ENCODE measurements at regions not wholly inside any gene's neighbourhood (a gene's known extent, or its start where the extent isn't known, plus 50 kb on each side); places are given as distances from the start of the nearest gene placed in this dataset.

DNA sequence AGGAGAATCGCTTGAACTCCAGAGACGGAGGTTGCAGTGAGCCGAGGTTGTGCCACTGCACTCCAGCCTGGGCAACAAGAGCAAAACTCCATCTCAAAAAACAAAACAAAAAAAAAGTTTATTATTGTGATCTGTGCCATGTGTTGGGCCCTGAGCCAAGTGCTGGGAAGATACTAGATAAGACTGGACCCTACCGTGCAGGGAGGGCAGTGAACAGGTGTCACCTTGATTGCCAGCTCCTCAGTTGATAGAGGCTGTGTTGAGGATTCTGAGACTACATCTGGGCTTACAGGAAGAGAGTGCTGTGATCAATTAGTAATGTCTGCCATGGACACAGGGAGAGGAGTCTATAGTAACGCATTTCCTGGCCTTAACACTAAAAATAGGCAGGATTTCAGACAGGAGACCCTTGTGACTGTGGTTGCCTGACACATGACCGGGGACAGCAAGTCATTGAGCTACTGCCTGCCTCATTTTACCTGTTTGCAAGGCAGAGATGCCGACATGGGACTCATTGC, 201.5 kb downstream of the C9orf50 start:
- Histone ChIP-seq H3K4me2 (ENCODE audit: low read depth, low read length) (no peak overlapping the region), H3K9ac (ENCODE audit: low read length) (no peak overlapping the region), H3F3A (ENCODE audit: insufficient read depth, low read length) (no peaks in the 10 kb centered on the region), H3K4me1 (ENCODE audit: low read length) (peaks cover 1% of the 10 kb centered on the region; the same call in 1 of the 2 replicates), H3K79me2 (ENCODE audit: low read length) (no peaks in the 10 kb centered on the region), H4K20me1 (ENCODE audit: insufficient read depth, low read length) (no peaks in the 10 kb centered on the region), H2AFZ (ENCODE audit: low read length) (no peak overlapping the region), H3K9me2 (replicated peaks; ENCODE audit: insufficient read depth, low read length) (no peaks in the 10 kb centered on the region), H3K4me3 (ENCODE audit: low read length) (no peak overlapping the region), H3K27ac (ENCODE audit: low read length) (no peak overlapping the region), H3K36me3 (replicated peaks; ENCODE audit: insufficient read depth, low read length) (no peaks in the 10 kb centered on the region), H3K9me3 (replicated peaks; ENCODE audit: insufficient read depth, low read length) (no peaks in the 10 kb centered on the region), H3K27me3 (replicated peaks; ENCODE audit: insufficient read depth, low read length) (no peaks in the 10 kb centered on the region)
- TF ChIP-seq, protein P1, sequence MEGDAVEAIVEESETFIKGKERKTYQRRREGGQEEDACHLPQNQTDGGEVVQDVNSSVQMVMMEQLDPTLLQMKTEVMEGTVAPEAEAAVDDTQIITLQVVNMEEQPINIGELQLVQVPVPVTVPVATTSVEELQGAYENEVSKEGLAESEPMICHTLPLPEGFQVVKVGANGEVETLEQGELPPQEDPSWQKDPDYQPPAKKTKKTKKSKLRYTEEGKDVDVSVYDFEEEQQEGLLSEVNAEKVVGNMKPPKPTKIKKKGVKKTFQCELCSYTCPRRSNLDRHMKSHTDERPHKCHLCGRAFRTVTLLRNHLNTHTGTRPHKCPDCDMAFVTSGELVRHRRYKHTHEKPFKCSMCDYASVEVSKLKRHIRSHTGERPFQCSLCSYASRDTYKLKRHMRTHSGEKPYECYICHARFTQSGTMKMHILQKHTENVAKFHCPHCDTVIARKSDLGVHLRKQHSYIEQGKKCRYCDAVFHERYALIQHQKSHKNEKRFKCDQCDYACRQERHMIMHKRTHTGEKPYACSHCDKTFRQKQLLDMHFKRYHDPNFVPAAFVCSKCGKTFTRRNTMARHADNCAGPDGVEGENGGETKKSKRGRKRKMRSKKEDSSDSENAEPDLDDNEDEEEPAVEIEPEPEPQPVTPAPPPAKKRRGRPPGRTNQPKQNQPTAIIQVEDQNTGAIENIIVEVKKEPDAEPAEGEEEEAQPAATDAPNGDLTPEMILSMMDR (IDR thresholded peaks at IDR 0.05; ENCODE audit: low read length): no peak
- no peak for TF ChIP-seq EZH2phosphoT487 (IDR thresholded peaks at IDR 0.05; ENCODE audit: low read length)
- no peak for TF ChIP-seq EZH2 (optimal IDR thresholded peaks at IDR 0.05; ENCODE audit: low read depth, low read length)
- no peak for DNase-seq

DNA sequence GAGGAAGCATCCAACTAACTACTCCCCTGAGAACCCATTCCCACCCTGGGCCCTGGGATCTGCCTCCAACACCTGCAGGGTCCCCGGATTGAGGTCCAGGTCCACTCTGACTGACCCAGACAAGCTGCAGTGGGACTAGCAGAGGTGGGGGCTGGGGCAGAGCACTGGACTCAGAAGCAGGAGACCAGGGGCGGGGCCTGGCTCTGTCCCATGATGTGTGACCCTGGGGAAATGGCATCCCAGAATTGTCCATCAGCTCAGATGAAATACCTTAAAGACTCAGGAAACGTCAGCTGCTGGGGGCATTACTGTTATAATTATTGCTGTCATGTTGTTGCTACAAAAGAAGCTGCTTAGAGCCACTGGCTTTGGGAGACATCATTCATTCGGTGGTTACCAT, 202.4 kb downstream of the C9orf50 start:
- Histone ChIP-seq H3F3A (ENCODE audit: insufficient read depth, low read length) (no peaks in the 10 kb centered on the region), H3K9ac (ENCODE audit: low read length) (no peak overlapping the region), H3K9me3 (replicated peaks; ENCODE audit: insufficient read depth, low read length) (no peaks in the 10 kb centered on the region), H3K9me2 (replicated peaks; ENCODE audit: insufficient read depth, low read length) (no peaks in the 10 kb centered on the region), H3K79me2 (ENCODE audit: low read length) (no peaks in the 10 kb centered on the region), H3K4me1 (ENCODE audit: low read length) (peaks cover 8% of the 10 kb centered on the region; the same call in 1 of the 2 replicates), H4K20me1 (ENCODE audit: insufficient read depth, low read length) (no peaks in the 10 kb centered on the region), H3K36me3 (replicated peaks; ENCODE audit: insufficient read depth, low read length) (no peaks in the 10 kb centered on the region), H3K27ac (ENCODE audit: low read length) (no peak overlapping the region), H2AFZ (ENCODE audit: low read length) (no peak overlapping the region), H3K4me3 (ENCODE audit: low read length) (no peak overlapping the region), H3K4me2 (ENCODE audit: low read depth, low read length) (no peak overlapping the region), H3K27me3 (replicated peaks; ENCODE audit: insufficient read depth, low read length) (no peaks in the 10 kb centered on the region)
- no peak for DNase-seq
- TF ChIP-seq EZH2 (optimal IDR thresholded peaks at IDR 0.05; ENCODE audit: low read depth, low read length): no peak
- TF ChIP-seq, protein P1 (IDR thresholded peaks at IDR 0.05; ENCODE audit: low read length): no peak
- no peak for TF ChIP-seq EZH2phosphoT487 (IDR thresholded peaks at IDR 0.05; ENCODE audit: low read length)

DNA sequence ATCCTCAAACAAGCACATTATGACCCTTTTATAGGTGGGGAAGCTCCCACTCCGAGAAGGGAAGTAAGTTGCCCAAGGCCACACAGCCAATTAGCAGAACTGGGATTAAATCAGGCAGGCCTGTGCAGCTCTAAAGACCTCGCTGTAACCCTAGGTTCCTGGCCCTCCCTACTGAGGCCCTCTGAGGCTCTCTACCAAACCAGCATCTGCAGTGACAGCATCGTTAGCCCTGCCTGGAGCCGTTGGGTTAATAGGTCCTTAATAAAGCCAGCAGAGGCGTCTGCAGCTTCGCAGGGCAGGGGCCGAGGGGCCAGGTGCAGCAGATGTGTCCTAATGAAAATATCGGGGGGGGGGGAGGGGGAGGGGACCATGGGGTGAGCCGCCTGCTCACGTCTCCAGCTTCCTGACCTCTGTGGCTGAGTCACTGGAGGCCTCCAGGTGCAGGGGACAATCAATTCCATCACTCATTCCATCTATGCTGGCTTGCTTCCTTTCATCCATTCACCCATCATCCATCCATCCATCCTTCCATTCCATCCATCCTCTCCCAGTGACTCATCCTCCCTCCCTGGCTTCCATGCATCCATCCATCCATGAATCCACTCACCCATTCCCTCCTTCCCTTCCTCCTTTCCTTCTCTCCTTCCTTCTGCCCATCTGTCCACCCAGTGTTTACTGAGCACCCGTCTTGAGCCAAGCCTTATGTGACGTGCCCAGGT, 203.9 kb downstream of the C9orf50 start:
- DNase-seq: no peak
- Histone ChIP-seq H3K9me3 (replicated peaks; ENCODE audit: insufficient read depth, low read length) (no peaks in the 10 kb centered on the region), H3K9ac (ENCODE audit: low read length) (no peak overlapping the region), H4K20me1 (ENCODE audit: insufficient read depth, low read length) (no peaks in the 10 kb centered on the region), H3K4me3 (ENCODE audit: low read length) (no peak overlapping the region), H3K4me2 (ENCODE audit: low read depth, low read length) (no peak overlapping the region), H3K4me1 (ENCODE audit: low read length) (peaks cover 15% of the 10 kb centered on the region), H3K27ac (ENCODE audit: low read length) (no peak overlapping the region), H3K27me3 (replicated peaks; ENCODE audit: insufficient read depth, low read length) (no peaks in the 10 kb centered on the region), H3K79me2 (ENCODE audit: low read length) (no peaks in the 10 kb centered on the region), H3F3A (ENCODE audit: insufficient read depth, low read length) (peaks cover 5% of the 10 kb centered on the region; the same call in 1 of the 2 replicates), H3K36me3 (replicated peaks; ENCODE audit: insufficient read depth, low read length) (no peaks in the 10 kb centered on the region), H2AFZ (ENCODE audit: low read length) (no peak overlapping the region), H3K9me2 (replicated peaks; ENCODE audit: insufficient read depth, low read length) (no peaks in the 10 kb centered on the region)
- TF ChIP-seq EZH2 (optimal IDR thresholded peaks at IDR 0.05; ENCODE audit: low read depth, low read length) (no peak), EZH2phosphoT487 (IDR thresholded peaks at IDR 0.05; ENCODE audit: low read length) (no peak)
- TF ChIP-seq, protein P1 (IDR thresholded peaks at IDR 0.05; ENCODE audit: low read length): no peak

All from MM.1S (cell line).